ENCODE measurements at regions not wholly inside any gene's neighbourhood (a gene's known extent, or its start where the extent isn't known, plus 50 kb on each side); places are given as distances from the start of the nearest gene placed in this dataset.

- TF ChIP-seq ZNF274 (IDR thresholded peaks at IDR 0.05; ENCODE audit: low read depth, low read length) (no peak), YY1 (IDR thresholded peaks at IDR 0.05; ENCODE audit: insufficient read depth, insufficient read length) (no peak)
These were observed 244.0 kb upstream of the ANO5 start for GRCh38 chr11:21948876-21949275.
